ENCODE measurements at regions not wholly inside any gene's neighbourhood (a gene's known extent, or its start where the extent isn't known, plus 50 kb on each side); places are given as distances from the start of the nearest gene placed in this dataset.

DNA sequence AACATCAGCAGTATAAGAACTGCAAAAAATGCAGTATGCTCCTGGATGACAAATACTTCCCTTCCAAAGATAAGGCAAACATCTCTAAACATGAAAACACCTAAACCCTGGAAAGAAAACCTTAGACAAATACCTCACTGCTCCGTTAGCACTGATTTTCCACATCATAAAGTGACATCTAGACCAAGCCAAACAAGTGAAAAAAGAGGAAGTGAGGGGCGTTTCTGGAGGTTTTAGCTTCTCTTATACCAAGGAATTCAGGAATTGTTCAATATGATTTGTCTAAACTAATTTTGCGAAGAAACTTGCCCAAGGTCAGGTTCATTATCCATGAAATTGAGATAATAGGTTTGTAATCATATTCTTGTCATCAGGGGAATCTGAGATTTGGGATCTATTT, 279.7 kb downstream of the ADRA2A start:
- no peak for DNase-seq

DNA sequence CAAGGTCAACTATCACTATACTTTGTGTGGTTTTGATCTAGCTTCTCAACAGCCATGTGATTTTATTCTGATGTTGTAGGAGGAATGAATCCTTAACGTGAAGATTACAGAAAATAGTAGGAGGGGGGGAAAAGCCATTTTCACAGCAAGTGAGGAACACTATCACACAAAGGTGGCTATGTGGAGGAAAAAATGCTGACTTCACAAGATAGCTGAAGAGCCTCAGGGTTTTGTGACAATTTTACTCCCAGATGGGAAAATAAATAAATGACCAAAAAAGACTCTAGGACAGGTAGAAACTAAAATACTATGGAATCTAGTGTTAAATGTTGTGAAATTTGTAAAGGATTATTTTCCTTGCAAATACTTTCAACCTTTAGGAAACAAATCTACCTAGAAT, 281.0 kb downstream of the ADRA2A start:
- DNase-seq = no peak

DNA sequence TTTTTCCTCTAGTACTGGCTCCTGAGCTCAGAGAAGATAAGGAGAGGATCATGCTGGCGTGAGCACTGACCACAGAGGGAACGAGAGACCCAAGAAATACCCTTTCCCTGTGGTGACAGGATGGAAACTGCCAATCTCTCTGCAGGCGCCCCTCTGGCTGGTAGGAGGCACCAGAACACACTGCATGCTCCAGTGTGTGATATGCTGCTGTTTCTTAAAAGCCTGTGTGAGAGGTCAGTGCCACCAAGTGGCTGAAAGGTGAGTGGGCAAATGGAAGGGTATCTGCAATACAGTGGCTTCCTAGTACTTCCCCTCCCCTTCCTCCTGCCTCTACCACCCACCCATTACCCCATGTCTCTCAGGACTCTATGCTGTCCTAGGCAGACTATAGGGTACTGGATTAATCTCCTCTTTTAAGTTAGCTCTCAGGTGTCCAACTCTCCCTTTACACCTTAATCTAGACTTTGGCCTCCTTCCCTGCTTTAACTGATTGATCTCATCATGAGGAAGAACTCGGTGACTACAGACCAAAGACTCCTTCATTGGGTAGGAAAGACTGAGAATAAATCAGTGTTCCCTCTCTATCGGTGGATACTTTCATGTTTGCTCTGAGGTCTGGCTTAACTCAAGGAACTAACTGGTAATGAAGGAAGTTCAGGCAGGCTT, 283.6 kb downstream of the ADRA2A start:
- DNase-seq = peak in 1 of 2 donors; percentile 6

DNA sequence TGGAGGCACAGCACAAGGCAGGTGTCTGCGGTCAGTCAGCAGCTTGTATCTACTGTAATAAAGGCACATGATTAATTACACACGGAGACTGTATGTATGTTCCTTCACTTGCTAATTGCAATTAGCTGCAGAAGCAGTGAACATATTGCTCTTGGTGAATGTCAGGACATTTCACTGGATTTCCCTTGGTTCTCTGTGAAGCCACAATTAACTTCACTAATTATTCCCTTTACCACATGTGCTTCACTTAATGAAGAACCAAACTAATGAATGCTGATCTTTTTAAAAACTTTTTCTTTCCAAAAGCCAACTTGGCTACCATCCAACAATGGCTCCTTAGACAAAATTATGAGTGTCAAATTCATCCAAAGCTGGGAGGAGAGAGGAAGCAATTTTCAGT, 290.7 kb downstream of the ADRA2A start:
- no peak for DNase-seq

DNA sequence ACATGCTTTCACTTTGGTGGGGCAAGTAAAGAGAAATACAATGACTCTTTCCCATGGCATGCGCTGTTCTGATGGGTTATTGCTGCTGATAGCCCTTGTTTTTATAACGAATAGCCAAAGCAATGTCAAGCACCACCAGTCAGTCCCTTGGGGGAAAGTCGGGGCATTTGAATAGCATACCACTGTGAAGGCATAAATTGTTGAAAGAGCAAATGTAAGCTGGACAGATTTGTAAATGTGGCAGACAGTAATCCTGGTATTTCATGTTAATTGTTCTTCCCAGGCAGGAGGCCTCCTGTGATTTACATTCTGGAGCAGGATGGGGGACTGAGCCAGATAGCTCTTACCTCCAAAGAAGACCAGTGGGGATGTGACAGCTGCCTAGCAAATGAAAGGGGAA, 293.3 kb downstream of the ADRA2A start:
- no peak for DNase-seq

DNA sequence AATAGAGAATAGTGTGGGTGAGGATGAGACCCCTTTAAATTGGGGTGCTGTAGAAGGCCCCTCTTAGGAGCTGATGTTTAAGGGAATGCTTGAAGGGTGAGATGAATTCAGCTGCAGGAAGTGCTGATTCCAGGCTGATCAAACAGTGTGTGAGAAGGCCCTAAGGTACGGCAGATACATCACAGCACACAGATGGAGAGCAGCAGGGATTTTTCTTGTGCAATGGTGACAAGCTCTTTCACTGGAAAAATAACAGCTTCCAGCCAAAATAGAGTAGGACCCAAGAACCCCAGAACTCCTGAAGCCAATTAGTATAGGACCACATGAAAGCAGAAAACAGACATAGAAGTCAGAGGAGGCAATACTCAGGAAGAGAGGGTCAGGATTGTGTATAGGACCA, 296.9 kb downstream of the ADRA2A start:
- no peak for DNase-seq

DNA sequence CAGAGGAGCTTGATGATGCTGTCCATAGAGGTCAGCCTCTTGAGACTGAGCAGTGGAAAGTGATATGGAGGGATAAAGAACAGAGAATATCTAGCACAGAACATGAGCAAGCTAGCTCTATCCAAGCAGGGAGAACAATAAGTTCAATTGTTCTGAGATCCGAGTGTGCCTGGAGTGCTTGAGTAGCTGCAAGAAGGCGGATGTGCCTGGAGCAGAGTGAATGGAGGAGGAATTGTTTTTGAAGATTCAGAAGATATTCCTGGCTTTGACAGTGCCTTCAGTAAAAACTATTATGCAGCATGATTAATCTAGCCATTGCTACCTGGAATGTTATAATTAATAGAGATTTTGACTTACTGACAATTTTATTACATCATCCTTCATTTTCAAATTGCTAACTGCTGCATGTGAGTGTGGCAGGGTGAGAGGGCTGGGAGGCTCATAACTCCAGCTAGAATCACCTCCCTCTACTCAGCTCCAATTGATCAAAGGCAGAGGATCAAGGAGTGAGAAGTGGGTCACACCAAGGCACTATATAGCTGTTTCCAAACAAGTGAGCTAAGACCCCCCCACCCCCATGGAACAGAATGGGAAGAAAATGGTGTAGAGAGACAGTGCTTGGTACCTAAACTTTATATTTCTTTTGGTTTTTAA, 302.8 kb downstream of the ADRA2A start:
- DNase-seq = no peak

DNA sequence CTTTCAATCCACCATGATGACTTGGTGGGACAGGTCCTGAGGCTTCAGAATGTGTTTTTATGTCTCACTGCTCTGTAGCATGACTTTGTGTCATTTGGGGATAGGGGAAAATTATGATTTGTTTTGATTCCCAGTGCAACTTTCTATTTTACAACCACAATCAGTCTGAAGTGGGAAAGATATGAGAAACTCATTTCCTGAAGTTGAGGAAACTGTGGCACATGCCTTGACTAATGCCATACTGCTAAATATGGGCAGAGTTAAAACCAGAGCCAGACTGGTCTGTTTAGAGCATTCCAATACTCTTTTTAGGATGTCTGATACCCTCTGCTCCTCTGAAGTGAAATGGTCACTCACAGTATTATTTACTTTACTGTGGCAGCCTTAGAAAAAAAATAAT, 307.7 kb downstream of the ADRA2A start:
- no peak for DNase-seq

DNA sequence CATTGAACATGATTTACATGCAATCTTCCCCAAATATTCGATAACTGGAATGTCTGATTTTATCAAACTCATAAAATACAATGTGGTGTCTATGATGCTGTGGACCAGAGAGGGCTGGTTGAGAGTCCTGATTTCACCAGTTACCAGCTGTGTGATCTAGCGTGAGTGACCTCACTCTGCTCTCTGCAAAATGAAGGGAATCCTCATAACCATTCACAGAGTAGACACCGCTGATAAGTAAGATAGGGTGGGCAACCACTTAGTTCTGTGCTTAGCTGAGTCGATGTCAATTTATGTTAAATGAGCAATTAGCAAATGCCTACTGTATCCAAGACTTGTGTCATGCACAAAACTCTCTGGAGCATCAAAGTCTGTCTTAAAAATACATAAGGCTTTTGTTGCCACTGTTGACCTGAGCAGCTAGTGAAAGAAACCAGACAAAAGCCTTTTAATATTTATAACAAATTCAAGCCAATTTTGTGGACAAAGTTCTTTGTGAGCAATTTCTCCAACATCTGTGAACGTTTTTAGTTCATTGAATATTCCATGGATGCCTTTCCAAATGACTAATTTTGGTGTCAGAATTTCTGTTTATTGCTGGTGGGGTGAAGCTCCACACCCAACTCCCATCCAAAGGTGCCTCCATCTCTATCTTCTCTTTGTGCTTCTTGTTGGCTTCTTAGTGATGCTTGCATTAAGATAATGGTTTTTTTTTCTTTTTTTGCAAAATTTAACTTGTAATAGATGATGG, 314.2 kb downstream of the ADRA2A start:
- no peak for DNase-seq

DNA sequence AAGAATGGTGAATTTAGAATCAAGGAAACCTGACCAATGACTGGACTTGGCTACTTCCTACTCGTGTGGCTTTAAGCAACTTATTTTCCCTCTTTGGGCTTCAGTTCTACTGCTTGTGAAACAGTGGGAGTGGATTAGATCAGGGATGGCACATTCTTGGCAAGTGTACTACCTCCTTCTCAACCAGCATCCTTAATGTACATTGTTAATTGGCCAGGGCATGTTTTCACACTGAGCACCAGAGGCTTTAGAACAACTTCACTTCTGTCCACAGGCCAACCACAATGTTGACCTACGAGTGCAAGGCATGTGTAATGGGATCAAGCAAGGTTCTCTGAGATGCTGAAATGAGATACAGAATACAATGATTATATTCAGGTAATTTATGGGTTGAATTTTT, 315.3 kb downstream of the ADRA2A start:
- no peak for DNase-seq

DNA sequence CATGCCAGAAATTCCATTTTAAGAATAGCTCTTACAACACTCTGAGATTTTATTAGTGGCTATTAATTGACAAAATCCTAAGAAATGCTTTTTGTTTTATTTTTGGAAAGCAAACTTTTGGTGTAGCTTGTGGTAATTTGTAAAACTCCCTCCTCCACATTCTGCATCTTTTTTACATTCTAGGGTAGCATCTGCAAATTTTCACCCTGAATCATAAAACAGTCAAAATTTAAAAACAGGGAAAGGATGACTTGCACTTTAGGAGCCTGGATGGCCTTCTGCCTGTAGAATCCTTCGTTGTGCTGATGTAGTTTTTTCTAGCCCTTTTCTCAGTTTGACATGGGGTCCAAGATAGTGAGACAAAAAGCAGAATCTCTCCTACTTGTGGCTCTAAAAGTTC, 316.1 kb downstream of the ADRA2A start:
- no peak for DNase-seq

DNA sequence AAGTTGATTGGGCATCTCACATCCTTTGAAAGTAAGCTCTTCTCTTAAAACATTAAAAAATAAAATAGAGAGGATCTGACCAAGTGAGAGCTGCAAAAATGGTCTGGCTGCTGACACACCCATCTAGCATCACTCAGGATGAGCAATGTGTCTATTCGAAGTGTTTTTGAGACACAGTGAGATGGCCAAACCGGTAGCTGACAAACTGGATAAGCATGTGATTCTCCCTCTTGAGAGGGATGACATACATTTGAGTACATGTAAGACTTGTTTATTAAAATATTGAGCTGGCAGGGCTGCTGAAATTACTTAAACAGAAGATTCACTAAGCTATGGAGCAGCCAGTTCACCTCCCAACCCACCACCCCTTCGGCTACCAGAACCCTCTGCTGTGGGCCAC, 333.9 kb downstream of the ADRA2A start:
- DNase-seq = no peak

DNA sequence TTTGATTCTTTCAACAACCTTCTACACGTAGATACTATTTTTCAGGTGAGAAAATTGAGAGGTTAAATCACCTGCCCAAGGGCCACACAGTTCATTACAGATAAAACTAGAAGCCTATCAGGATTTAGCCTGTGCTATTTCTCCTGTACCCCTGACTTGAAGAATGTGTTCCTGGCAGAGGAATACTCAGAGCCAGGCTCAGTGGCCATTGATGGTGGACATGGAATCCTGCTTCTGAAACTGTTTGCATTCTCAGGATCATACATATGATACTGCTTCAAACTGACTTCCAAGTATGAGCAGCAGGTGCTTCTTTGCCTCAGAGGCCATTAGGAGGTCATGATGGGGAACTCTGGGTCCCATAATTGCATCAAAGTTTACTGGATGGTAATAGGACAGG, 348.6 kb downstream of the ADRA2A start:
- DNase-seq = no peak

DNA sequence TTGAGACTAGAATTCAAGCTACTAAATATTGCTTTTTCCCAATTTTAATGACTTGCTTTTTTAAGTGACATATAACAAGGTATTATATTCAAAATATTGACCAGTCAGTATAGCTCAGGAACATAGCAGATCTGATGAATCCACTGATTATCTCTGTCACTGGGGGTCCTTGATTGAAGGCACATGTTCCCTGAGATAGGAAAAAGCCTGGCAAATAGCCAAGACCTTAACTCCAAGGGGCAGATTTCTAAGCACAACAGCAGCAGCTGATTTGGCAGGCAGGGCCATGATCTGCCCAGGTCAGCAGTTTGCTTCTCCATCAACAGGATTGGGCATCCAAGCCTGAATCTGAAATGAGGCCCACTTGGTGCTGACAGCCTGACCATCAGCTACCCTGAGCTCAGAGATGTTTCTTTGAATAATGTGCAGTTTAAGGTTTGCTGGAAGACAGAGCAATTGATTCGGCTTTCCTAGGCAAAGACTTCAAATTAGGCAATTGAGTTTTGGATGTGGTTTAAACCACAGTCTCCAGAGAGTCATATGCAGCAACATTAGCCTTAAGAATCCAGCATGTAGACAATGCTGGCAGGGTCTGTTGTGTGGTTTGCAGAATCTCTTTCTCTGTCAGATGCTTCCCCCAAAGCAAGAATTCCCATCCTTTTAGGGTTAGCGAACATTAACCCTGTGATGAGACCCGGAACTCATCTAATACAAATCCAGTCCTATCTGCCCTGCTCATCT, 352.6 kb downstream of the ADRA2A start:
- DNase-seq = no peak

DNA sequence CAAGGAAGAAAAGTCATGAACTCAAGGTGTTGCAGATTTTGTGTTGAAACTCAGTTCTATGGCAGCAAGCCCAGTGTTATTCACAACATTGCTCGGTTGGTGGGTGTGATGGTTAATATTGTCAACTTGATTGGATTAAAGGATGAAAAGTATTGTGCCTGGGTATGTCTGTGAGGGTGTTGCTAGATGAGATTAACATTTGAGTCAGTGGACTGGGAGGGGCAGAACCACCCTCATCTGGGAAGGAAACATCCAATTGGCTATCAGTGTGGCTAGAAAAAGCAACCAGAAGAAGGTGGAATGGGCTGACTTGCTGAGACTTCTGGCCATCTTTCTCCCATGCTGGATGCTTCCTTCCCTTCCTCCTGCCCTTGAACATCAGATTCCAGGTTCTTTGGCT, 353.2 kb downstream of the ADRA2A start:
- DNase-seq = no peak

DNA sequence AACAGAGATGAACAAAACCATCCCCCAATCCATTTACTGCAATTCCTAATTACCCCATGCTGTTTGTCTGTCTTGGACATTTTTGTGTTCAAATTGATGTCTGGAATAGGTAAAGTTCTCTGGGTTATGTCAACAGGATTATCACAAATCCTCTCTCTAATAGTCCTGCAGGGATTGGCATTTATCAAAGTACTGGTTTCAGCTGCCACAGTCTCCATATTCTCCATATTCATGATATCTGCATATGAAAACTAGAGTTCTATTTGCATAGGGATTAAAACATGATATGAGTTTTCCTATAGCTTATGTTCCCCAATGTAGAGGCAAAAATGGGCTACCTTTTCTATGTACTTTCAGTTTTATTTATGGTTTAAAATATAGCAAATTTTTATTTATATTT, 355.8 kb downstream of the ADRA2A start:
- DNase-seq = no peak

DNA sequence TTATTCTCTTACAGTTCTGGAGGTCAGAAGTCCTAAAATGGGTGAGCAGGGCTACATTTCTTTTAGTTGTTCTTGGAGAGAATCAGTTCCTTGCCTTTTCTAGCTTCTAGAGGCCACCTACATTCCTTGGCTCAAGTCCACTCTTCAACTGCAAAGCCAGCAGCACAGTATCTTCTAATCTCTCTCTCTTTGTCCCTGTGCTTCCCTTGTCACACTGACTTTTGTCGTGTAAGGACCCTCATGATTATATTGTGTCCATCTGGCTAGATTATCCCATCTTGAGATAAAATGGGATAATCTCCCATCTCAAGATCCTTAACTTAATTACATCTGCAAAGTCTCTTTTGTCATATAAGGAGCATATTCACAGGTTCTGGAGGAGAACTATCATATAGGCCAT, 359.0 kb downstream of the ADRA2A start:
- DNase-seq = no peak

DNA sequence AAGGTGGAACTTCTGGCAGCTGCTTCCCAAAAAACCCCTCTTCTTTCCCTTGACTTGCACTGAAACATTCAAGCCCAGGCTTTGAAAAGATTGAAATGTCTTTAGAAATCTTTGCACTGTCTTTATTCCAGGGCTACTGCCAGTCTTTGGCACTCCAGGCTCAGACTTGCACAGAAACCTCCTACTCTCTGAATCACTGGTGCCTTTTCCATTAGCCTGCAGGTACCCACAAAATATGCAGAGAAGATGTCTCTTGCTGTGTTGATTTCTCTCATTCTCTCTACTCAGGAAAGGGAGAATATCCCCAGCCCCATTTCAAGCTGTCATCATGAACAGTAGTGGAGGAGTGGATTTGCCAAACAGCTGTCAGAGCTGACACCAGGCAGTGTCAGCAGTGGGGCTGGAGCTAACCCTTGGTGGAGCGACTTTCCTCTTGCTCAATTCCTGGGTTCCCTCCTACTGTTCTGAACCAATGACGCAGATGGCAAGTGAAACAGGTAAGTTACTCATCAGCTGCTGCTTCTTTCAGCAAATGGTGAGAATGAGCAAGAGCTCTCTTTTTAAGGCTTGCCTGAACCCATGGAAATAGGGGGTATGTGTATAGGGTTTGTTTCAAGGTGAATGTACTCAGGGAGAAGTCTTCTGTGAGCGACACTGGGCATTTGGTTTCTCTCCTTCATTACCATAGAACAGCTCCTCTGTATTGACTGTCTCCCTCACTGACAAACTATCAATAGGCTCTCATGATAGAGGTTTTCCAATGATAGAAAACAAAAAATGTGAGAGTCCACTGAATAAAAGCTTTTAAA, 362.4 kb downstream of the ADRA2A start:
- no peak for DNase-seq

DNA sequence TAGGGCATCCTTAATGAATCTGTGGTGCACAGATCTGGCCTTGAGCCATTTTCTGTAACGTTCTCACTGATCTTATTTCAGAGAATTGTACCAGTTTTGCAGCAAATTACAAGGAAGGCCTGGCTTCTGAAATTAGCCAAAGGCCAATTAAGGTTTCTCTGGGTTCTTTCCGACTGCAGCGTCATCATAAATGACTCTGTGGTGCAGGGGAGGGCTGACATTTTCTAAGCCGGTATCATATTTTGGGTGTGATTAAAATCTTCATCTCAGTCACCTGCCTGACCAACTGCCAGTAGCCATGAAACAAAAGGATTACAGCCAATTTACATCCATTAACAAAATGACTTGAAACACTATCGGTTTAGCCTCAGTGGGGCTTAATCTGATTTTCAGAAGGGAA, 363.7 kb downstream of the ADRA2A start:
- no peak for DNase-seq

DNA sequence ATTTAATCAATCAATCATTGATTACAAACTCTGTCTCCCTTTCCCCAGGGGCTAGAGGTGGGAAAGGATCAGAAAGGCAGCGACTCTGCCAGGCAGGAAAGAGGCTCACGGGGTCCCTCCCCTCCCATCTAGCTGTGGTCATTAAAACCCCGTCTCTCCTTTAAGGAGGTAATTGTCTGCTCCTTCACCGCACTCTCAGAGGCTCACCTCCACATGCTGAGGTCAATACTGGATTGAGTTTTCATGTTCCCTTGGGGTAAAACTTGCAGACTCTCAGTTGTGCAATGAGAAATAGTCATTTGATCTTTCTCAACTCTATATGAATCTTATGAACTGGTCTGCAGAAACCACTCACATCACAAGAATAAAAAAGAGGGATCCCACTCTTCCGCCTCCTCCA, 368.8 kb downstream of the ADRA2A start:
- no peak for DNase-seq

DNA sequence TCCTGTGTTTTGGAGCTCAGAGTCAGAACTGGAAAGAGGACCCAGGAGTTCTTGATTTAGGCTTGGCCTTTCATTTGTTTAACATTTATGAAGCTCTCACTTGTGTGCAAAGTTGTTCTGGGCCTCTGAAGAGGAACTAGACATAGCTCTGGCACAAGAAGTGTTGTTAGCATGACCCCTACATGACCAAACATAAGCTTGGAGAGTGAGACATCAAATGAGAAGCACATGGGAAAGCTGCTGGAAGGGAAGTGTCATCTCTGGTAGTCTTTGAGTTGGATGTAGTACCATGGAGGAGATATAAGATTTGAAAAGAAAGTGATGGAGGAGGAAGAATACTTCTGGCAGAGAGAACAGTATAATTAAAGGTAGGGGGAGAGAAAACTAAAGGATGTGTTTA, 370.1 kb downstream of the ADRA2A start:
- DNase-seq = no peak

DNA sequence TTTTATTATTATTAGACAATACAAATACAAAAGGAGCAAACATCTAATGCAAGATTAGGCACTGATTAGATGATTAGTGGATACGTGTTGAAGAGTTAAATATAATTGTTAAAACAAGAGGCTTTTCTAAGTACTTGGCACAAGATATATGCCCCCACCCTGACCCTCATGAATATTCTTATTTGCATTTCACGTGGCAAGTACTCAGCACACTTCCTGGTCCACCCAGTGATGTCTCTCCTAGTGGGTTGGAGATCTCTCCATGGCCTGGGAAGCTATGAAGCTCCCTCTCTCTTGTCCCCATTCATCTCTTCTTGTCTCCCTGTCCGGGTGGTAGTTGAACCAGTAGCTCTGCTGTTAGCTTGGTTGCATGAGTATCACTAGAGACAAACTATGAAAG, 375.3 kb downstream of the ADRA2A start:
- DNase-seq = no peak
